ENCODE measurements at regions not wholly inside any gene's neighbourhood (a gene's known extent, or its start where the extent isn't known, plus 50 kb on each side); places are given as distances from the start of the nearest gene placed in this dataset.
A peak's percentile ranks its signal among the peaks of the same experiment; 100 is the strongest.
"Not testable (repeated sequence)": the region's sequence is repeated elsewhere in the genome, so short reads cannot be mapped to it uniquely, and the experiment has no call there.

GRCh38 chr1:232713785-232714184 lies 83.9 kb upstream of the SIPA1L2 start:
- TF ChIP-seq GABPA (IDR thresholded peaks at IDR 0.05; ENCODE audit: low read depth), result no peak
- TF ChIP-seq CTCF (IDR thresholded peaks at IDR 0.05; ENCODE audit: insufficient read depth, low read length), result no peak
- no peak for TF ChIP-seq POLR2AphosphoS5 (IDR thresholded peaks at IDR 0.05; ENCODE audit: low read depth)
- TF ChIP-seq REST (IDR thresholded peaks at IDR 0.05; ENCODE audit: insufficient replicate concordance, low read depth), result no peak
- TF ChIP-seq SPI1 (IDR thresholded peaks at IDR 0.05; ENCODE audit: borderline replicate concordance, low read depth), result no peak
- H3K4me3 ChIP-seq (replicated peaks; ENCODE audit: insufficient read depth, low read length), result no peak overlapping the region

GRCh38 chr1:232715154-232715553 lies 85.2 kb upstream of the SIPA1L2 start:
- H3K27me3 ChIP-seq (ENCODE audit: insufficient read depth, poor library complexity, severe bottlenecking), result no peaks in the 10 kb centered on the region
- DNase-seq (ENCODE audit: low read depth in 1 of 2, low spot score in 1 of 2), result no peak
- H3K27ac ChIP-seq (replicated peaks), result no peak overlapping the region
- H3K4me3 ChIP-seq (replicated peaks; ENCODE audit: insufficient read depth, low read length), result no peak overlapping the region
- TF ChIP-seq SPI1 (IDR thresholded peaks at IDR 0.05; ENCODE audit: borderline replicate concordance, low read depth) (no peak), POLR2AphosphoS5 (IDR thresholded peaks at IDR 0.05; ENCODE audit: low read depth) (no peak)

More at GRCh38 chr1:232713785-232714184, 83.9 kb upstream of the SIPA1L2 start:
- DNase-seq (ENCODE audit: low read depth in 1 of 2, low spot score in 1 of 2), result no peak
- Histone ChIP-seq H3K27me3 (ENCODE audit: insufficient read depth, poor library complexity, severe bottlenecking) (no peaks in the 10 kb centered on the region), H3K27ac (replicated peaks) (no peak overlapping the region)

DNA sequence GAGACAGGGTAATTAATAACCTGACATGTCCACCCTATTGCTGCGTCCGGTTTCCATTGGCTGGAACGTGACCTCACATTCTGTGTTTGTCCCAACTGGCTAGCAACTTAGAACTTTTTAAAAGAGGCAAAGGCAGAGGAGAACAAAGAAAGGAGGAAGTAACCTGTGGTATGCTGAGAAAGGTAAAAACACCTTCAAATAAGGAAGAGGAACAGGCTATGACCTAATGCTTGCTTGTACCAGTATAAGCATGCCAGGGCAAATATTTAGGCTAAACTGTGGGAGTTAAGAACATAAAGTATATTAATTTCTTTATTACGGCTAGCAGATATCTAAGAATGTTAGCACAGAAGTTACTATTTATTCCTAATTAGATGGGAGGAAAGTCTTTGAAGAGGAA lies 87.3 kb upstream of the MAP10 start:
- DNase-seq (ENCODE audit: low read depth in 1 of 2, low spot score in 1 of 2); H3K4me3 ChIP-seq (replicated peaks; ENCODE audit: insufficient read depth, low read length); H3K27ac ChIP-seq (replicated peaks); H3K27me3 ChIP-seq (ENCODE audit: insufficient read depth, poor library complexity, severe bottlenecking): not testable (repeated sequence)

- peak overlapping the region; percentile 62 for H3K27ac ChIP-seq (replicated peaks)
- TF ChIP-seq REST (IDR thresholded peaks at IDR 0.05; ENCODE audit: insufficient replicate concordance, low read depth) (no peak), SPI1 (IDR thresholded peaks at IDR 0.05; ENCODE audit: borderline replicate concordance, low read depth) (peak; percentile 15; the same call in 1 of the 2 replicates)
- no peak for DNase-seq (ENCODE audit: low read depth in 1 of 2, low spot score in 1 of 2)
- H3K27me3 ChIP-seq (ENCODE audit: insufficient read depth, poor library complexity, severe bottlenecking), result no peaks in the 10 kb centered on the region
- H3K4me3 ChIP-seq (replicated peaks; ENCODE audit: insufficient read depth, low read length), result no peak overlapping the region
Observed at GRCh38 chr1:232718928-232719927, 86.0 kb upstream of the MAP10 start.

DNA sequence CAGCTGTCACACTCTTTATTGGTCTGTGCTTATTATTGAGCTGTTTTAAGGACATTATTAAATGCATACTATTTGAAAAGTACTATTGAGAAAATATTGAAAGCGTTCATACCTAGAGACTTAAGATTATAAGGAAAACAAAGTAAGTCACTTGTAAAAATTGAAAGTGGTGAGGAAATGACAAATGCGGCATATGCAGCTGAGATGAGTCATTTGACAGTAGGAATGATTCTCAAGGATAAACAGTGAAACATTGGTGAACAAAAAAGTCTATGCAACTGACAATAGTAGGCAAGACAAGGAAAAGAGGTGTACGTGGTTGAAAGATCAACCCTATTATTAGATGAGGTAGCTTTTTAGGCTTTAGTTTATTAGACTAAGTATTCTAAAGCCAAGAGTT lies 82.6 kb upstream of the MAP10 start:
- Histone ChIP-seq H3K27ac (replicated peaks) (no peak overlapping the region), H3K27me3 (ENCODE audit: insufficient read depth, poor library complexity, severe bottlenecking) (no peaks in the 10 kb centered on the region), H3K4me3 (replicated peaks; ENCODE audit: insufficient read depth, low read length) (no peak overlapping the region)
- TF ChIP-seq SPI1 (IDR thresholded peaks at IDR 0.05; ENCODE audit: borderline replicate concordance, low read depth) (no peak), REST (IDR thresholded peaks at IDR 0.05; ENCODE audit: insufficient replicate concordance, low read depth) (no peak), POLR2AphosphoS5 (IDR thresholded peaks at IDR 0.05; ENCODE audit: low read depth) (no peak), CTCF (IDR thresholded peaks at IDR 0.05; ENCODE audit: insufficient read depth, low read length) (no peak), GABPA (IDR thresholded peaks at IDR 0.05; ENCODE audit: low read depth) (no peak)
- DNase-seq (ENCODE audit: low read depth in 1 of 2, low spot score in 1 of 2), result no peak

Measured in HL-60 (cell line).